Retinal pigment epithelial cell (primary cell): ENCODE measurements at regions not wholly inside any gene's neighbourhood (a gene's known extent, or its start where the extent isn't known, plus 50 kb on each side); places are given as distances from the start of the nearest gene placed in this dataset.
"Not testable (repeated sequence)": the region's sequence is repeated elsewhere in the genome, so short reads cannot be mapped to it uniquely, and the experiment has no call there.

Experiments
- DNase-seq: peaks from one replicate; pipeline ENCODE4 v3.0.0-alpha.2; 2010; ENCODE audit warnings: low read depth
- H3K4me3 ChIP-seq: 2 replicates; pipeline ENCODE4 v1.5.1; 2011; ENCODE audit warnings: mild to moderate bottlenecking, low read length, control low read depth, moderate library complexity
- TF ChIP-seq, protein P1 (sequence below): conservative IDR thresholded peaks from 2 replicates; pipeline ENCODE4 v1.5.1; 2011; ENCODE audit warnings: low read depth, low read length, control low read depth, inconsistent platforms

DNA sequence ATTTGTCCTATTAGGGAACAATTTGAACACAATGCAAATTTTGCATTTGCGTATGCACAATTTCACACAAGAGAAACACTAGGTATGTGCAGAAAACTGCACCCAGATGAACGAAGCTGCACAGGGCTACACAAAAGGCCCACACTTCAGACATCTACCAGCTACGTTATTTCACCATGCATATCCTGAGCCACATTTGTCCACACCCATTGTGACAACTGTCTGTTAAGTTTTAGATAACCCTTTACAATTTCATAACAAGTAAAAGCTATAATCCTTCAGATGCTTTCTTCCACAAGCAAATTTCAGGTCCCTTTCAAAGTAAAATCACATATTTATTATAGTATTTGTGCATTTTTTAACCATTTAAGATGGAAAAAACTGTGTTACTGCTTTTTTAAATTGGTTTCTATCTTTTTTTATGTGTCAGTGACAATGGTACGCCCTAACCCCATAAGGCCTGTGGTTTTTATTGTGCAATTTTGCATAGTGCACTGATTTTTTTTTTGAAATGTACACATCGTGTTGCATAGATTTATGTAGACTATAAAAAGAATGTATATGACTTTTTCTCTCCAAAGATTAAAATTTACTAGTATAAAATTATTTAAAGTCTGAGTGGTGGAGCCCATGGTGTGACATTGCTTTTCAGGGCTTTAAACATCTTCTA lies 87.8 kb upstream of the BTG1 start:
- DNase-seq: no peak
- TF ChIP-seq, protein P1, sequence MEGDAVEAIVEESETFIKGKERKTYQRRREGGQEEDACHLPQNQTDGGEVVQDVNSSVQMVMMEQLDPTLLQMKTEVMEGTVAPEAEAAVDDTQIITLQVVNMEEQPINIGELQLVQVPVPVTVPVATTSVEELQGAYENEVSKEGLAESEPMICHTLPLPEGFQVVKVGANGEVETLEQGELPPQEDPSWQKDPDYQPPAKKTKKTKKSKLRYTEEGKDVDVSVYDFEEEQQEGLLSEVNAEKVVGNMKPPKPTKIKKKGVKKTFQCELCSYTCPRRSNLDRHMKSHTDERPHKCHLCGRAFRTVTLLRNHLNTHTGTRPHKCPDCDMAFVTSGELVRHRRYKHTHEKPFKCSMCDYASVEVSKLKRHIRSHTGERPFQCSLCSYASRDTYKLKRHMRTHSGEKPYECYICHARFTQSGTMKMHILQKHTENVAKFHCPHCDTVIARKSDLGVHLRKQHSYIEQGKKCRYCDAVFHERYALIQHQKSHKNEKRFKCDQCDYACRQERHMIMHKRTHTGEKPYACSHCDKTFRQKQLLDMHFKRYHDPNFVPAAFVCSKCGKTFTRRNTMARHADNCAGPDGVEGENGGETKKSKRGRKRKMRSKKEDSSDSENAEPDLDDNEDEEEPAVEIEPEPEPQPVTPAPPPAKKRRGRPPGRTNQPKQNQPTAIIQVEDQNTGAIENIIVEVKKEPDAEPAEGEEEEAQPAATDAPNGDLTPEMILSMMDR: no peak
- H3K4me3 ChIP-seq: no peak overlapping the region

DNA sequence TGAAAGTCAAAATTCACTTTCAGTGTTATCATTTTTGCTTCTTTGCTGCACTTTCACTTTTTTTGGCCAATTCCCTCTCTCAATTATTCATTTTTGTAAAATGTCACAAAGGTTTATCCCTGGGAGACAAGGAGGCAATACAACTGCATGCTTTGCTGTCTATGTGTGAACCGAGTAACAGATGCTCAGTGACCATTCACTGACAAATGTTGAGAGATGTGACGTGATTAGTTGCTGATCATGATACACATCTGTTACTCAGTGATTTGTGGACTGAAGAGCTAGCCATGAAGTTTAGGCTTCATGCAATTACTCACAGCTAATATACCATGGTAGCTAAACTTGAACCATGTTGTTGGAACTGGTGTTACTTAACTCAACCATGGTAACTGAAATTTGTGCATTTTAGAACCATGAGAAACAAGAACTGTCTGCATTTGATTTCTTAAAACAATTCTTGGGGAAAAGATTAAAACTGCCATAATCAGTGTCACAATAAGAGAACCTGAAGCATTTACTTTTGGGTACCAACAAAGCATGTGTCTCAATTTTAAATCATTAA lies 86.8 kb upstream of the BTG1 start:
- DNase-seq, H3K4me3 ChIP-seq: not testable (repeated sequence)

DNA sequence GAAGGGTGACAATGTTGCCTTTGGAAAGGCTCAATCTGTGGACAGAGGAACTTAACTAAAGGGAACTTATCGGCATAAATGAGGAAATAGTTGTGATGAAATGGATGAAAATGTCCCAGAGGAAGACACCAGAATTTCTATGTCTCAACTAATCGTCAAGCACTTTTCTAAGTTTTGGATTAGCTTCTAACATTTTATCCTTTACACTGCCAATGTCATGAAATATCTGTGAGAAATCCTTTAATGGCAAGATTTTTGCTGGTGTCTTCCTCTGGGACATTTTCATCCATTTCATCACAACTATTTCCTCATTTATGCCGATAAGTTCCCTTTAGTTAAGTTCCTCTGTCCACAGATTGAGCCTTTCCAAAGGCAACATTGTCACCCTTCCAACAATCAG lies 86.3 kb upstream of the BTG1 start:
- not testable (repeated sequence) for H3K4me3 ChIP-seq, DNase-seq

DNA sequence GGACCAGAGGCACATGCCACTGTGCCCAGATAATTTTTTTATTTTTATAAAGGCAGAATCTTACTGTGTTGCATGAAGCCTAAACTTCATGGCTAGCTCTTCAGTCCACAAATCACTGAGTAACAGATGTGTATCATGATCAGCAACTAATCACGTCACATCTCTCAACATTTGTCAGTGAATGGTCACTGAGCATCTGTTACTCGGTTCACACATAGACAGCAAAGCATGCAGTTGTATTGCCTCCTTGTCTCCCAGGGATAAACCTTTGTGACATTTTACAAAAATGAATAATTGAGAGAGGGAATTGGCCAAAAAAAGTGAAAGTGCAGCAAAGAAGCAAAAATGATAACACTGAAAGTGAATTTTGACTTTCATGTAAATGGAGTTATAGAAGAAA lies 85.9 kb upstream of the BTG1 start:
- not testable (repeated sequence) for DNase-seq, H3K4me3 ChIP-seq

DNA sequence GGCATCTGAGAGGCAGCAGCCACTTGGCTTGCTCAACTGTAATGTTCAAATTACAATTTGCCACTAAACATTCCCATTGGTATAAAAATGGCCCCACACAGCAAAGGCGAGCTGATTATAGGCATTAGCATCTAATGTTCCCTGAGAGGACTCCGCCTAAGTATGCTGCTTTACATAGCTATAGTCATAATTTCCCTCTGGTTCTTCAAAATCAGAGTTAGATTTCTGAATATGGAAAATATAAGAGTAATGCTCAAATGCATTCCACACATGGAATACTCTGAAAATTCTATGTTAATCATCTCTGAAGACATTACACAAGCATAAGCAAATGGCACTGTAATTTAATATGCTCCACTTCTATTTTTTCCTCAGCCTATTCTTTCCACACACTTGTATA lies 83.7 kb upstream of the BTG1 start:
- no peak for DNase-seq
- no peak overlapping the region for H3K4me3 ChIP-seq
- TF ChIP-seq, protein P1: no peak

DNA sequence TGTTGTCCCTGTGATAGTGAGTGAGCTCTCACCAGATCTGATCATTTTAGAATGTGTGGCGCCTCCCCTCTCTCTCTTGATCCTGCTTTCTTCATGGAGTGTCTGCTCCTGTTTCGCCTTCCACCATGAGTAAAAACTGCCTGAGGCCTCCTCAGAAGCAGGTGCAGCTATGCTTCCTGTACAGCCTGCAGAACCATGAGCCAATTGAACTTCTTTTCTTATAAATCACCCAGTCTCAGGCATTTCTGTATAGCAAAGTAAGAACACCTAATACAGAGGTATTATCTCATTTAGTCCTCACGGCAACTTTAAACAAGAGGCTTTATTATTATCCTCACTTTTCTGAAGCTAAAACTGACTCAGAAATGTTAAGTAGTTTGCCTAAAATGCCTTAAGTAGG lies 81.3 kb upstream of the BTG1 start:
- TF ChIP-seq, protein P1: no peak
- DNase-seq: no peak
- H3K4me3 ChIP-seq: no peak overlapping the region

DNA sequence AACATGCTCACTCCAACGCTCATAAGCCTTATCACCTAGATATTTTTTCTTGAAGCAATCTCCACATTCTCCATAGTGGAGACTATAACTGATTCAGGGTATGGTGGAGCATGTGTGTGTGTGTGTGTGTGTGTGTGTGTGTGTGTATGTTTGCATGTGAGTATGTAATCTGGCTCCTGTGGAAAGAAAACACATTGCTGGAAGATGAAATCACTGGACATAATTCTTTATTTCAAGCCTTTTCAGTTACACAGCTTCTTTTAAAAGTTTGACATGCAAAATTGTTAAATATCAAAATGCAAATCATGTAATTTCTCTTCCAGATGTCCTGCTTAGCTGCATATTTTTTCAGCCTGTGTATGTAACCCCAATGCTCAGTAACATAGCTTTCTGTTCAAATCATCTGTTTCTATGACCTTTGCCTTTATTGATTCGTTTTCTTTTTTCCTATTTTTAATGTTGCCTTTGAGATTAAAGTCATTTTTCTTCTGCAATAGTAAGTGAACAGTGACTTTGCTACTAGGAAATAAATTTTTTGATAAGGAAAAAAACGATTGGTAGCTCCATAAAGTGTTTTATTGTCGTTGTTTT lies 80.5 kb upstream of the BTG1 start:
- TF ChIP-seq, protein P1: no peak
- no peak overlapping the region for H3K4me3 ChIP-seq
- DNase-seq: no peak

DNA sequence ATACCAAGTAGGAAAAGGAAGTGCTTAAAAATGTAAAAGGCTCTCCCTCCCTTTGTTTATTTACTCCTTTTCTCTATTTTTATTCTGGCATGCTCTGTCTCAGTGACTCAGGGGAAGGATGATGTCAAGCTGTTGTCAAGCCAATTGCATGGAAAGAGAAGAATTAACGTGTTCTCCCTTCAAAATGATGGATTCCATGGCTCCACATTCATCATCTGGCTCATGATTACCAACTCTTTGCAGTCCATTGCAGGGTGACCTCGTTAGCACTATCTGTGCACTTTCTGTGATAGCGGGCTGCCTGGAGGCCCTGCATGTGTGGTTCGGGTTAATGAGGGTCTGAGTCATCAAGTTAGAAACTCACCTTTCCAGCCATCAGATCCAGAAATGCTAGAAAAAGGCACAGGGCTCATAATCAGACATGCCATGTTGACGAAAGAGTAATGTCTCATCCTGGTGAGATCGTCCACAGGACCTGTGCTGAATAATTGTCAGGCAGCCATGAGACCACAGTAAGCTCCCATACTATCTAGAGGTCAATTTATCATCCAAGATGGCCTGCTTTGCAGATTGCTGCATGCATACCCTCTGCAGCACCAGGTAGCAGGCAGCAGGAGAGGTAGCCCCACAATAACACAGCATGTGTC lies 79.2 kb upstream of the BTG1 start:
- no peak for DNase-seq
- TF ChIP-seq, protein P1: no peak
- H3K4me3 ChIP-seq: no peak overlapping the region
